Breast epithelium (tissue), 4 donors: ENCODE measurements at regions not wholly inside any gene's neighbourhood (a gene's known extent, or its start where the extent isn't known, plus 50 kb on each side); places are given as distances from the start of the nearest gene placed in this dataset.

Experiments used
- DNase-seq, 2 donors: peaks; one replicate each; pipeline ENCODE4 v3.0.0-alpha.2; 2019; ENCODE audit warnings: low spot score in 2 of 2
- H3K27ac ChIP-seq, 2 donors: fragments of 200-600 bp; sonication (generic) in 1 of 2; one replicate each; pipeline ENCODE4 v1.5.1; 2016 to 2019; ENCODE audit warnings: mild to moderate bottlenecking in 1 of 2
- H3K27me3 ChIP-seq, 2 donors: fragments of 200-600 bp; sonication (generic) in 1 of 2; one replicate each; pipeline versions ENCODE4 v1.5.1 to v1.6.0; 2017 to 2019; ENCODE audit warnings: control low read depth in 1 of 2, mild to moderate bottlenecking in 1 of 2
- H3K36me3 ChIP-seq: fragments of 200-600 bp; one replicate; pipeline ENCODE4 v1.5.1; 2019
- H3K4me1 ChIP-seq, 2 donors: fragments of 200-600 bp; sonication (generic); one replicate each; pipeline ENCODE4 v1.5.1; 2016 to 2019; ENCODE audit warnings: control low read depth in 1 of 2
- H3K4me3 ChIP-seq, 3 donors: fragments of 200-600 bp; sonication (generic); 1 replicate in 2 of 3; 2 replicates in 1 of 3; pipeline ENCODE4 v1.5.1; 2016 to 2019; ENCODE audit warnings: mild to moderate bottlenecking in 3 of 3, moderate library complexity in 2 of 3
- H3K9me3 ChIP-seq, 2 donors: fragments of 200-600 bp; sonication (generic) in 1 of 2; one replicate each; pipeline ENCODE4 v1.5.1; 2016 to 2019; ENCODE audit warnings: control low read depth in 1 of 2
- POLR2A ChIP-seq: fragments of 450-650 bp; IDR thresholded peaks from one replicate; pipeline ENCODE4 v1.6.1; 2016; ENCODE audit warnings: antibody characterized with exemption, mild to moderate bottlenecking, moderate library complexity
- POLR2AphosphoS5 ChIP-seq, 3 donors: sonication (generic); formaldehyde crosslinking; IDR thresholded peaks; one replicate each; pipeline ENCODE4 v1.6.1; 2017; ENCODE audit warnings: antibody characterized with exemption in 3 of 3
- intact Hi-C: fragments of 100-400 bp; cut with DNase I; formaldehyde crosslinking; loops from one replicate; pipeline ENCODE4 v1.15.1; 2023; ENCODE audit warnings: low total_unique reads
- TF ChIP-seq, protein P1 (sequence below), 3 donors: fragments of 450-650 bp; IDR thresholded peaks; one replicate each; pipeline ENCODE4 v1.5.1; 2016 to 2017; ENCODE audit warnings: antibody characterized with exemption in 3 of 3, mild to moderate bottlenecking in 3 of 3, moderate library complexity in 3 of 3

DNA sequence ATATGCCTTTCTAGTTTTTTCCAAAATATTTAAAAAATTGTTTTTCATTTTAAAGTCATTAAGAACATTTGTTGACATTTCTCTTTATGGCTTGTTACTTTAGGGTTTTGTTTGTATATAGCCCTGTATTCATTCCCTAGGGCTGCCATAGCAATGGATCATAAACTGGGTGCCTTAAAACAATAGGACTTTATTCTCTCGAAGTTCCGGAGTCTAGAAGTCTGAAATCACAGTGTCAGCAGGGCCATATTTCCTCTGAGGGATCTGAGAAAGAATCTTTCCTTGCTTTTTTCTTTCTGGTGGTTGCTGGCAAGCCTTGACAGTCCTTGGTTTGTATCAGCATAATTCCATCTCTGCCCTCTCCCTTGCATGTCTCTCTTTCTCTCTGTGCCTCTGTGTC, 63.4 kb upstream of the CADPS start:
- TF ChIP-seq, protein P1, sequence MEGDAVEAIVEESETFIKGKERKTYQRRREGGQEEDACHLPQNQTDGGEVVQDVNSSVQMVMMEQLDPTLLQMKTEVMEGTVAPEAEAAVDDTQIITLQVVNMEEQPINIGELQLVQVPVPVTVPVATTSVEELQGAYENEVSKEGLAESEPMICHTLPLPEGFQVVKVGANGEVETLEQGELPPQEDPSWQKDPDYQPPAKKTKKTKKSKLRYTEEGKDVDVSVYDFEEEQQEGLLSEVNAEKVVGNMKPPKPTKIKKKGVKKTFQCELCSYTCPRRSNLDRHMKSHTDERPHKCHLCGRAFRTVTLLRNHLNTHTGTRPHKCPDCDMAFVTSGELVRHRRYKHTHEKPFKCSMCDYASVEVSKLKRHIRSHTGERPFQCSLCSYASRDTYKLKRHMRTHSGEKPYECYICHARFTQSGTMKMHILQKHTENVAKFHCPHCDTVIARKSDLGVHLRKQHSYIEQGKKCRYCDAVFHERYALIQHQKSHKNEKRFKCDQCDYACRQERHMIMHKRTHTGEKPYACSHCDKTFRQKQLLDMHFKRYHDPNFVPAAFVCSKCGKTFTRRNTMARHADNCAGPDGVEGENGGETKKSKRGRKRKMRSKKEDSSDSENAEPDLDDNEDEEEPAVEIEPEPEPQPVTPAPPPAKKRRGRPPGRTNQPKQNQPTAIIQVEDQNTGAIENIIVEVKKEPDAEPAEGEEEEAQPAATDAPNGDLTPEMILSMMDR (IDR thresholded peaks at IDR 0.05): no peak
- TF ChIP-seq POLR2A: no peak
- TF ChIP-seq POLR2AphosphoS5 (IDR thresholded peaks at IDR 0.05): no peak
- intact Hi-C loops: no loop called here
- H3K27me3 ChIP-seq: no peaks in the 10 kb centered on the region
- H3K4me1 ChIP-seq: no peaks in the 10 kb centered on the region
- H3K36me3 ChIP-seq: no peaks in the 10 kb centered on the region
- H3K27ac ChIP-seq: no peak overlapping the region
- no peak for DNase-seq
- H3K4me3 ChIP-seq: no peak overlapping the region
- H3K9me3 ChIP-seq: no peaks in the 10 kb centered on the region

DNA sequence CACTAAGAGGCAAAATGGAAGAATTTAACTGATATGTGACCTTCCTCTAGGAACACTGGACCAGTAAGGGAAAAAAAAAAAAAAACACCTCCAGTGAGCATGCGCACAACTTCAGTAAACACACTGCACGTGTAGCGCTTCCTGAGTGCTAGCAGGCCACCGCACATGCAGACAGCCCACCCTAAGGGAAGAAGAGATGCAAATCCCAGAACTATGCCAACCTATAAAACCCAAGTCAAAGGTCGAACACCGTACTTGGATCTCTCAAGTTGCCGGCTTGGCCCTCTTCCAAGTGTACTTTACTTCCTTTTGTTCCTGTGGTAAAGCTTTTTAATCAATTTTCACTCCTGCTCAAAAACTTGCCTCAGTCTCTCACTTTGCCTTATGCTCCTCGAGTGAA, 64.5 kb upstream of the CADPS start:
- no peak overlapping the region for H3K4me3 ChIP-seq
- DNase-seq: no peak
- intact Hi-C loops: no loop called here
- TF ChIP-seq POLR2AphosphoS5 (IDR thresholded peaks at IDR 0.05): no peak
- no peak for TF ChIP-seq POLR2A
- TF ChIP-seq, protein P1 (IDR thresholded peaks at IDR 0.05): no peak
- H3K27me3 ChIP-seq: no peaks in the 10 kb centered on the region
- H3K9me3 ChIP-seq: no peaks in the 10 kb centered on the region
- no peaks in the 10 kb centered on the region for H3K36me3 ChIP-seq
- no peaks in the 10 kb centered on the region for H3K4me1 ChIP-seq
- no peak overlapping the region for H3K27ac ChIP-seq

DNA sequence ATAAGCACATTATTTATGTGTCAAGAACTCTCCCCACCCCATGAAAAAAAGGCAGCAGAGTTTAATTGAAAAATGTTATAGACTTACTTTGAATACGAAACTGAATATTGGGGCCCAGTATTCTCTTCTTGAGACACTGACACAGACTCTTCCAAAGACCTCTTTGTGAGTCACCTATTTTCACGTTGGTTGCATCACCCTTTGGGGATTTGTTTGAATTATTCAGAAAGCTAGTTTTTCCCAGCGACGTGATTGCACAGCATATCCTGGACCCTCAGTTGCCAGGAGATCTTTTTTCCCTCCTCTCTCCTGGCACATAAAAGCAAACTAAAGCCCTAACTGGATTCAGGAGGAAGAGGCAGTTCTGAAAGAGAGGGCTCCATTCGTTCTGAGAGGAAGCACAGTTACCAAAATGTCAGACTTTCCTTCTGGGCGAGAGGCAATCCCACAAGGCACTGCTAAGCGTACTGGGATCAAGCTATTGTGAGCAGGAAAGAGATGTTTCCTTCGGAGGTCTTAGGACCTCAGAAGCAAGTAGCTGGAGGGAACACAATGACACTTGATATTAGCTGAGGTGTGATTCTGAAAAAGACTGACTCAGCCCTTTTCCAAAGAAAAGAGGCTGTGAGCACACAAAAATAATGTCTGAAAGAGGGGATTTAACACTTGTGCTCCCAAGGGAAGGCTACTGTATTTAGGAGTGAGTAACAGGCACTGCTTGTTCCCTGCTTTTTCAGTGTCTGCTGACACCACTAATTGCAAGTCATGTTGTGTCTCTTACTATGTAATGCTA, 65.8 kb upstream of the CADPS start:
- no peak for DNase-seq
- Histone ChIP-seq H3K27me3 (no peaks in the 10 kb centered on the region), H3K4me3 (no peak overlapping the region), H3K9me3 (no peaks in the 10 kb centered on the region), H3K27ac (no peak overlapping the region), H3K4me1 (no peaks in the 10 kb centered on the region), H3K36me3 (no peaks in the 10 kb centered on the region)
- TF ChIP-seq POLR2AphosphoS5 (IDR thresholded peaks at IDR 0.05) (no peak), POLR2A (no peak)
- TF ChIP-seq, protein P1 (IDR thresholded peaks at IDR 0.05): no peak
- intact Hi-C loops: no loop called here

DNA sequence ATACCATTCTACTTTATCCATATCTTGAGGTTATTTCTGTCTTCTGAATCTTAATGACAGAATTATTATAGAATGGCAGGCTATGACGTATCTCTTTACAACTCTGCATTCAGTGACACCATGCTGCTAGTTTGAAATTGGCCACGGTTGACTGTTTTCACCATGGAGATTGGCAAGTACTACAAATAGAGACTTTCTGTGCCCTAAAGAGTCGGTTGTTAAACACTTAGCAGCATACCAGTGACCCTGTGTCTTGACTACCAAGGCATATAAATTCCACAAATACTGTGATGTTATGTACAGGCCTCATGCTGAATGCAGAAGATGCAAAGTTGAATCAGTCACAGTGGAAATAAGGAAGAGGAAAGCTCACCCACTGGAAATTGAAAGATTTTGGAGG, 67.0 kb upstream of the CADPS start:
- intact Hi-C loops: no loop called here
- Histone ChIP-seq H3K27me3 (no peaks in the 10 kb centered on the region), H3K4me3 (no peak overlapping the region), H3K27ac (no peak overlapping the region), H3K4me1 (no peaks in the 10 kb centered on the region), H3K9me3 (no peaks in the 10 kb centered on the region), H3K36me3 (no peaks in the 10 kb centered on the region)
- no peak for DNase-seq
- no peak for TF ChIP-seq POLR2A
- no peak for TF ChIP-seq POLR2AphosphoS5 (IDR thresholded peaks at IDR 0.05)
- TF ChIP-seq, protein P1 (IDR thresholded peaks at IDR 0.05): no peak

DNA sequence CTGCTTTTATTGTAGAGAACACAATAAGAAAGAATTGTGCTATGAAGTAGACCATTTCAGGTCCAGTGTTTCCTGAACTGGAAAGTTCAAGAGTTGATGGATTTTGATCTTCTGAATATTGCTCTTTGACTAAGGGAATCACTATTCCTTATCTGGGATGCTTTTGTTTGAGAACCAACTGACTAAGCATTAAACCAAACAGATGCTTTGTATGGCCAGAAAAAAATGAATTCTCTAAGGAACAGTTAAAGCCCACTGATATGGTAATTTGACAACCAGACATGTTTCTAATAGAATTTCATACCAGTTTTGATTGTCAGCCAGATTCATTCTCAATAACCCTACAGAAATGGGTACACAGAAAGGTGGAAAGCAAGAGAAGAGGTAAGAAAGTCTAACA, 67.5 kb upstream of the CADPS start:
- H3K27ac ChIP-seq: no peak overlapping the region
- no peaks in the 10 kb centered on the region for H3K27me3 ChIP-seq
- H3K4me3 ChIP-seq: no peak overlapping the region
- no peak for DNase-seq
- no peaks in the 10 kb centered on the region for H3K36me3 ChIP-seq
- intact Hi-C loops: no loop called here
- no peaks in the 10 kb centered on the region for H3K9me3 ChIP-seq
- H3K4me1 ChIP-seq: no peaks in the 10 kb centered on the region
- no peak for TF ChIP-seq POLR2AphosphoS5 (IDR thresholded peaks at IDR 0.05)
- no peak for TF ChIP-seq POLR2A
- TF ChIP-seq, protein P1 (IDR thresholded peaks at IDR 0.05): no peak
